ENCODE measurements at regions not wholly inside any gene's neighbourhood (a gene's known extent, or its start where the extent isn't known, plus 50 kb on each side); places are given as distances from the start of the nearest gene placed in this dataset.
"Not testable (repeated sequence)": the region's sequence is repeated elsewhere in the genome, so short reads cannot be mapped to it uniquely, and the experiment has no call there.

GRCh38 chr13:79185580-79185979 is 220.5 kb downstream of the RBM26 start:
- no peak overlapping the region for H3K4me3 ChIP-seq (ENCODE audit: control extremely low read depth in 1 of 5, extremely low read depth in 1 of 5, insufficient read depth in 1 of 5, low read depth in 2 of 5, low read length in 4 of 5)
- no peak for ATAC-seq (ENCODE audit: low read depth)
- no peaks in the 10 kb centered on the region for H3K9me3 ChIP-seq (ENCODE audit: control extremely low read depth in 1 of 3, control insufficient read depth in 2 of 3, insufficient read depth in 1 of 3, low read length in 2 of 3)
- no peak for DNase-seq
- peaks cover 4 to 7% of the 10 kb centered on the region in 2 donors for H3K4me1 ChIP-seq (ENCODE audit: control insufficient read depth in 2 of 2, insufficient read depth in 2 of 2, low read length in 2 of 2)
- H2AFZ ChIP-seq (ENCODE audit: insufficient read depth, low read depth, low read length, poor library complexity, severe bottlenecking), result no peak overlapping the region
- intact Hi-C loops (cut with micrococcal nuclease), result no loop called here
- H3K27me3 Mint-ChIP-seq, result no peaks in the 10 kb centered on the region
- CTCF ChIA-PET, result no interaction called here
- H3K4me3 Mint-ChIP-seq, result no peak overlapping the region
- H3K27ac ChIP-seq (ENCODE audit: low read length in 2 of 2), result no peak overlapping the region
- no peak overlapping the region for H3K4me2 ChIP-seq (replicated peaks; ENCODE audit: low read depth, low read length, poor library complexity, severe bottlenecking)
- H3K36me3 ChIP-seq (replicated peaks in 1 of 2; ENCODE audit: control extremely low read depth in 1 of 2, control insufficient read depth in 1 of 2, extremely low read depth in 1 of 2, insufficient read depth in 2 of 2, low read length in 1 of 2), result no peaks in the 10 kb centered on the region
- WGBS (ENCODE audit: insufficient coverage), result no CpG with 5 or more reads among the region's 3 CpGs
- H3K27me3 ChIP-seq (replicated peaks in 1 of 4; ENCODE audit: control extremely low read depth in 1 of 4, control insufficient read depth in 3 of 4, insufficient read depth in 4 of 4, low read length in 3 of 4), result peaks cover 0 to 4% (median 0%) of the 10 kb centered on the region in 4 experiments
- H3K27ac Mint-ChIP-seq, result no peak overlapping the region
- POLR2A ChIA-PET, result no interaction called here
- H3K9ac ChIP-seq (ENCODE audit: low read length), result no peak overlapping the region
- no peaks in the 10 kb centered on the region for H3K9me3 Mint-ChIP-seq (ENCODE audit: insufficient read depth)
- no peak for TF ChIP-seq EZH2 (IDR thresholded peaks at IDR 0.05; ENCODE audit: borderline replicate concordance, insufficient read depth, low read depth, low read length, poor library complexity, severe bottlenecking)
- no peak for TF ChIP-seq CTCF (IDR thresholded peaks at IDR 0.05)
- no peaks in the 10 kb centered on the region for H3K79me2 ChIP-seq (ENCODE audit: control insufficient read depth, insufficient read depth, low read length)
- no peaks in the 10 kb centered on the region for H4K20me1 ChIP-seq (ENCODE audit: control insufficient read depth, insufficient read depth, low read length, poor library complexity, severe bottlenecking)
- peaks cover 9% of the 10 kb centered on the region for H3K4me1 Mint-ChIP-seq

GRCh38 chr13:79183231-79183630 is 222.8 kb downstream of the RBM26 start:
- peaks cover 3% of the 10 kb centered on the region for H3K27me3 Mint-ChIP-seq
- peaks cover 2% of the 10 kb centered on the region for H3K4me1 Mint-ChIP-seq
- Histone ChIP-seq H3K9ac (ENCODE audit: low read length) (no peak overlapping the region), H3K9me3 (ENCODE audit: control extremely low read depth in 1 of 3, control insufficient read depth in 2 of 3, insufficient read depth in 1 of 3, low read length in 2 of 3) (no peaks in the 10 kb centered on the region), H3K27ac (ENCODE audit: low read length in 2 of 2) (no peak overlapping the region), H3K4me1 (ENCODE audit: control insufficient read depth in 2 of 2, insufficient read depth in 2 of 2, low read length in 2 of 2) (no peaks in the 10 kb centered on the region), H2AFZ (ENCODE audit: insufficient read depth, low read depth, low read length, poor library complexity, severe bottlenecking) (no peak overlapping the region), H3K27me3 (replicated peaks in 1 of 4; ENCODE audit: control extremely low read depth in 1 of 4, control insufficient read depth in 3 of 4, insufficient read depth in 4 of 4, low read length in 3 of 4) (peaks cover 0 to 4% (median 0%) of the 10 kb centered on the region in 4 experiments), H3K4me2 (replicated peaks; ENCODE audit: low read depth, low read length, poor library complexity, severe bottlenecking) (no peak overlapping the region), H3K36me3 (replicated peaks in 1 of 2; ENCODE audit: control extremely low read depth in 1 of 2, control insufficient read depth in 1 of 2, extremely low read depth in 1 of 2, insufficient read depth in 2 of 2, low read length in 1 of 2) (no peaks in the 10 kb centered on the region), H3K4me3 (ENCODE audit: control extremely low read depth in 1 of 5, extremely low read depth in 1 of 5, insufficient read depth in 1 of 5, low read depth in 2 of 5, low read length in 4 of 5) (no peak overlapping the region), H3K79me2 (ENCODE audit: control insufficient read depth, insufficient read depth, low read length) (no peaks in the 10 kb centered on the region), H4K20me1 (ENCODE audit: control insufficient read depth, insufficient read depth, low read length, poor library complexity, severe bottlenecking) (no peaks in the 10 kb centered on the region)
- H3K4me3 Mint-ChIP-seq, result no peak overlapping the region
- 86% methylated on average over 1 of the region's 2 CpGs for WGBS (ENCODE audit: insufficient coverage)
- H3K27ac Mint-ChIP-seq, result no peak overlapping the region
- ChIA-PET CTCF (no interaction called here), POLR2A (no interaction called here)
- TF ChIP-seq CTCF (IDR thresholded peaks at IDR 0.05), result no peak
- no peak for TF ChIP-seq EZH2 (IDR thresholded peaks at IDR 0.05; ENCODE audit: borderline replicate concordance, insufficient read depth, low read depth, low read length, poor library complexity, severe bottlenecking)
- no peak for DNase-seq
- no peaks in the 10 kb centered on the region for H3K9me3 Mint-ChIP-seq (ENCODE audit: insufficient read depth)
- no peak for ATAC-seq (ENCODE audit: low read depth)
- intact Hi-C loops (cut with micrococcal nuclease), result no loop called here

GRCh38 chr13:79173691-79174090 is 232.4 kb downstream of the RBM26 start:
- H3K79me2 ChIP-seq (ENCODE audit: control insufficient read depth, insufficient read depth, low read length); H3K9ac ChIP-seq (ENCODE audit: low read length); H3K4me1 ChIP-seq (ENCODE audit: control insufficient read depth in 2 of 2, insufficient read depth in 2 of 2, low read length in 2 of 2); H3K27me3 ChIP-seq (replicated peaks in 1 of 4; ENCODE audit: control extremely low read depth in 1 of 4, control insufficient read depth in 3 of 4, insufficient read depth in 4 of 4, low read length in 3 of 4); CTCF ChIA-PET; ATAC-seq (ENCODE audit: low read depth); H3K4me3 ChIP-seq (ENCODE audit: control extremely low read depth in 1 of 5, extremely low read depth in 1 of 5, insufficient read depth in 1 of 5, low read depth in 2 of 5, low read length in 4 of 5); H2AFZ ChIP-seq (ENCODE audit: insufficient read depth, low read depth, low read length, poor library complexity, severe bottlenecking); H4K20me1 ChIP-seq (ENCODE audit: control insufficient read depth, insufficient read depth, low read length, poor library complexity, severe bottlenecking); DNase-seq; H3K9me3 ChIP-seq (ENCODE audit: control extremely low read depth in 1 of 3, control insufficient read depth in 2 of 3, insufficient read depth in 1 of 3, low read length in 2 of 3); H3K27ac ChIP-seq (ENCODE audit: low read length in 2 of 2); intact Hi-C loops (cut with micrococcal nuclease); H3K4me2 ChIP-seq (replicated peaks; ENCODE audit: low read depth, low read length, poor library complexity, severe bottlenecking); POLR2A ChIA-PET; H3K36me3 ChIP-seq (replicated peaks in 1 of 2; ENCODE audit: control extremely low read depth in 1 of 2, control insufficient read depth in 1 of 2, extremely low read depth in 1 of 2, insufficient read depth in 2 of 2, low read length in 1 of 2); H3K4me1 Mint-ChIP-seq; H3K4me3 Mint-ChIP-seq; H3K27ac Mint-ChIP-seq: not testable (repeated sequence)
- Mint-ChIP-seq H3K27me3 (peaks cover 15% of the 10 kb centered on the region), H3K9me3 (ENCODE audit: insufficient read depth) (peaks cover 16% of the 10 kb centered on the region)
